ENCODE measurements at regions not wholly inside any gene's neighbourhood (a gene's known extent, or its start where the extent isn't known, plus 50 kb on each side); places are given as distances from the start of the nearest gene placed in this dataset.

- intact Hi-C loops (cut with DNase I), result no loop called here
- H3K4me3 ChIP-seq, result no peak overlapping the region
- no peaks in the 10 kb centered on the region for H3K27me3 ChIP-seq
- no peak for ATAC-seq
- H3K27ac ChIP-seq, result no peak overlapping the region
- H3K4me1 ChIP-seq, result no peaks in the 10 kb centered on the region
- WGBS (ENCODE audit: insufficient coverage, low coverage, low lambda C conversion rate, missing lambda C conversion rate), result 77% methylated on average over 6 of the region's 6 CpGs
- TF ChIP-seq POLR2A (IDR thresholded peaks at IDR 0.05) (no peak), CTCF (IDR thresholded peaks at IDR 0.05) (no peak)
- no peaks in the 10 kb centered on the region for H3K9me3 ChIP-seq
- no peak for DNase-seq
- H3K36me3 ChIP-seq, result no peaks in the 10 kb centered on the region
Observed at GRCh38 chrX:8244301-8244700, 73.2 kb upstream of the VCX2 start.

GRCh38 chrX:8245411-8245810, 74.3 kb upstream of the VCX2 start:
- ATAC-seq (no peak), DNase-seq (no peak)
- no peaks in the 10 kb centered on the region for H3K27me3 ChIP-seq
- H3K4me3 ChIP-seq, result no peak overlapping the region
- H3K9me3 ChIP-seq, result no peaks in the 10 kb centered on the region
- WGBS (ENCODE audit: insufficient coverage, low coverage, low lambda C conversion rate, missing lambda C conversion rate), result 90% methylated on average over 1 of the region's 1 CpG
- no peak overlapping the region for H3K27ac ChIP-seq
- TF ChIP-seq CTCF (IDR thresholded peaks at IDR 0.05) (no peak), POLR2A (IDR thresholded peaks at IDR 0.05) (no peak)
- intact Hi-C loops (cut with DNase I), result no loop called here
- H3K36me3 ChIP-seq, result no peaks in the 10 kb centered on the region
- H3K4me1 ChIP-seq, result no peaks in the 10 kb centered on the region

GRCh38 chrX:8253096-8253495, 82.0 kb upstream of the VCX2 start:
- H3K4me1 ChIP-seq, result no peaks in the 10 kb centered on the region
- TF ChIP-seq POLR2A (IDR thresholded peaks at IDR 0.05) (no peak), CTCF (IDR thresholded peaks at IDR 0.05) (no peak)
- DNase-seq, result no peak
- ATAC-seq, result no peak
- H3K36me3 ChIP-seq, result no peaks in the 10 kb centered on the region
- intact Hi-C loops (cut with DNase I), result no loop called here
- H3K27me3 ChIP-seq, result no peaks in the 10 kb centered on the region
- WGBS (ENCODE audit: insufficient coverage, low coverage, low lambda C conversion rate, missing lambda C conversion rate), result 73% methylated on average over 3 of the region's 3 CpGs
- no peak overlapping the region for H3K4me3 ChIP-seq
- no peaks in the 10 kb centered on the region for H3K9me3 ChIP-seq
- no peak overlapping the region for H3K27ac ChIP-seq

GRCh38 chrX:8254401-8254800, 83.3 kb upstream of the VCX2 start:
- no peaks in the 10 kb centered on the region for H3K9me3 ChIP-seq
- no peak for TF ChIP-seq POLR2A (IDR thresholded peaks at IDR 0.05)
- no peak for TF ChIP-seq CTCF (IDR thresholded peaks at IDR 0.05)
- intact Hi-C loops (cut with DNase I), result no loop called here
- H3K27ac ChIP-seq, result no peak overlapping the region
- ATAC-seq (no peak), DNase-seq (no peak)
- H3K4me3 ChIP-seq, result no peak overlapping the region
- no peaks in the 10 kb centered on the region for H3K4me1 ChIP-seq
- no peaks in the 10 kb centered on the region for H3K27me3 ChIP-seq
- H3K36me3 ChIP-seq, result no peaks in the 10 kb centered on the region
- 48% methylated on average over 2 of the region's 2 CpGs for WGBS (ENCODE audit: insufficient coverage, low coverage, low lambda C conversion rate, missing lambda C conversion rate)

GRCh38 chrX:8272821-8273220, 101.8 kb upstream of the VCX2 start:
- TF ChIP-seq POLR2A (IDR thresholded peaks at IDR 0.05) (no peak), CTCF (IDR thresholded peaks at IDR 0.05) (no peak)
- H3K36me3 ChIP-seq, result no peaks in the 10 kb centered on the region
- H3K27ac ChIP-seq, result no peak overlapping the region
- no peak for DNase-seq
- 65% methylated on average over 4 of the region's 4 CpGs for WGBS (ENCODE audit: insufficient coverage, low coverage, low lambda C conversion rate, missing lambda C conversion rate)
- no peak overlapping the region for H3K4me3 ChIP-seq
- ATAC-seq, result no peak
- intact Hi-C loops (cut with DNase I), result no loop called here
- no peaks in the 10 kb centered on the region for H3K9me3 ChIP-seq
- H3K4me1 ChIP-seq, result no peaks in the 10 kb centered on the region
- no peaks in the 10 kb centered on the region for H3K27me3 ChIP-seq
